ENCODE measurements at regions not wholly inside any gene's neighbourhood (a gene's known extent, or its start where the extent isn't known, plus 50 kb on each side); places are given as distances from the start of the nearest gene placed in this dataset.

- no peak for DNase-seq (ENCODE audit: low spot score)
- Mint-ChIP-seq H3K27me3 (ENCODE audit: unreplicated experiment) (no peaks in the 10 kb centered on the region), H3K4me3 (ENCODE audit: unreplicated experiment) (no peak overlapping the region), H3K36me3 (ENCODE audit: low read depth, unreplicated experiment) (no peaks in the 10 kb centered on the region), H3K4me1 (ENCODE audit: unreplicated experiment) (no peaks in the 10 kb centered on the region), H3K27ac (ENCODE audit: unreplicated experiment) (no peak overlapping the region), H3K9me3 (ENCODE audit: unreplicated experiment) (peaks cover 5% of the 10 kb centered on the region)
- no peak for TF ChIP-seq CTCF (IDR thresholded peaks at IDR 0.05; ENCODE audit: unreplicated experiment)
Observed at GRCh38 chr3:175919133-175919532, 1060.0 kb downstream of the NAALADL2 start.

GRCh38 chr3:175916191-175916934 lies 1057.2 kb downstream of the NAALADL2 start:
- Mint-ChIP-seq H3K36me3 (ENCODE audit: low read depth, unreplicated experiment) (no peaks in the 10 kb centered on the region), H3K27ac (ENCODE audit: unreplicated experiment) (no peak overlapping the region), H3K9me3 (ENCODE audit: unreplicated experiment) (peaks cover 5% of the 10 kb centered on the region), H3K4me3 (ENCODE audit: unreplicated experiment) (no peak overlapping the region), H3K4me1 (ENCODE audit: unreplicated experiment) (no peaks in the 10 kb centered on the region), H3K27me3 (ENCODE audit: unreplicated experiment) (no peaks in the 10 kb centered on the region)
- TF ChIP-seq CTCF (IDR thresholded peaks at IDR 0.05; ENCODE audit: unreplicated experiment): no peak
- no peak for DNase-seq (ENCODE audit: low spot score)

- H3K4me1 Mint-ChIP-seq (ENCODE audit: unreplicated experiment): no peaks in the 10 kb centered on the region
- H3K36me3 Mint-ChIP-seq (ENCODE audit: low read depth, unreplicated experiment): no peaks in the 10 kb centered on the region
- no peak overlapping the region for H3K4me3 Mint-ChIP-seq (ENCODE audit: unreplicated experiment)
- DNase-seq (ENCODE audit: low spot score): no peak
- H3K27ac Mint-ChIP-seq (ENCODE audit: unreplicated experiment): no peak overlapping the region
- TF ChIP-seq CTCF (IDR thresholded peaks at IDR 0.05; ENCODE audit: unreplicated experiment): no peak
- no peaks in the 10 kb centered on the region for H3K27me3 Mint-ChIP-seq (ENCODE audit: unreplicated experiment)
- peaks cover 3% of the 10 kb centered on the region for H3K9me3 Mint-ChIP-seq (ENCODE audit: unreplicated experiment)
Observed at GRCh38 chr3:175914785-175915184, 1055.7 kb downstream of the NAALADL2 start.

- TF ChIP-seq CTCF (IDR thresholded peaks at IDR 0.05; ENCODE audit: unreplicated experiment): no peak
- no peaks in the 10 kb centered on the region for H3K36me3 Mint-ChIP-seq (ENCODE audit: low read depth, unreplicated experiment)
Observed at GRCh38 chr3:175913286-175913685, 1054.2 kb downstream of the NAALADL2 start.

GRCh38 chr3:175911937-175912336 lies 1052.8 kb downstream of the NAALADL2 start:
- no peak for DNase-seq (ENCODE audit: low spot score)
- H3K27me3 Mint-ChIP-seq (ENCODE audit: unreplicated experiment): no peaks in the 10 kb centered on the region
- TF ChIP-seq CTCF (IDR thresholded peaks at IDR 0.05; ENCODE audit: unreplicated experiment): no peak
- H3K27ac Mint-ChIP-seq (ENCODE audit: unreplicated experiment): no peak overlapping the region
- no peaks in the 10 kb centered on the region for H3K4me1 Mint-ChIP-seq (ENCODE audit: unreplicated experiment)
- H3K36me3 Mint-ChIP-seq (ENCODE audit: low read depth, unreplicated experiment): no peaks in the 10 kb centered on the region
- no peak overlapping the region for H3K4me3 Mint-ChIP-seq (ENCODE audit: unreplicated experiment)
- peaks cover 5% of the 10 kb centered on the region for H3K9me3 Mint-ChIP-seq (ENCODE audit: unreplicated experiment)

More at GRCh38 chr3:175913286-175913685, 1054.2 kb downstream of the NAALADL2 start:
- no peak for DNase-seq (ENCODE audit: low spot score)
- Mint-ChIP-seq H3K27ac (ENCODE audit: unreplicated experiment) (no peak overlapping the region), H3K27me3 (ENCODE audit: unreplicated experiment) (no peaks in the 10 kb centered on the region), H3K4me3 (ENCODE audit: unreplicated experiment) (no peak overlapping the region), H3K9me3 (ENCODE audit: unreplicated experiment) (no peaks in the 10 kb centered on the region), H3K4me1 (ENCODE audit: unreplicated experiment) (no peaks in the 10 kb centered on the region)

Data from endothelial cell (in vitro differentiated cells).